ENCODE measurements at regions not wholly inside any gene's neighbourhood (a gene's known extent, or its start where the extent isn't known, plus 50 kb on each side); places are given as distances from the start of the nearest gene placed in this dataset.
A peak's percentile ranks its signal among the peaks of the same experiment; 100 is the strongest.
"Not testable (repeated sequence)": the region's sequence is repeated elsewhere in the genome, so short reads cannot be mapped to it uniquely, and the experiment has no call there.

DNA sequence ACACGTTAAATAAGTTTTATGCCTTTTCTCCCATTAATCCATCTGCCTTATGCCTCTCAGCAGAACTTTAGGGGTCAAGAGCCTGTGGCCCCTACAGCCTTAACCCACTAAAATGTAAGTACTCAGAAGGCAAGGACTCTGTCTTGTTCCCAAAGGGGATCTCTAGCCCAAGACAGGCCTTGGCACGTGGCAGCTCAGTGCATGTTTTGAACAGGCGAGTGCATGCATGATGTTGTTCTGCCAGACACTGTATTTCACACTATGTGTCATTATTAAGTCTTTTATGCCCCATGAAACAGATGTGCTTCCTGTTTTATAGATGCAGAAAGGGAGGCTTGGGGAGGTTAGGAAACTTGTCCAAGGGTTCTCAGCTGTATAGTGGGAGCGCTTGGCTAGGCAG is 102.8 kb downstream of the ETS2 start:
- DNase-seq = no peak

DNA sequence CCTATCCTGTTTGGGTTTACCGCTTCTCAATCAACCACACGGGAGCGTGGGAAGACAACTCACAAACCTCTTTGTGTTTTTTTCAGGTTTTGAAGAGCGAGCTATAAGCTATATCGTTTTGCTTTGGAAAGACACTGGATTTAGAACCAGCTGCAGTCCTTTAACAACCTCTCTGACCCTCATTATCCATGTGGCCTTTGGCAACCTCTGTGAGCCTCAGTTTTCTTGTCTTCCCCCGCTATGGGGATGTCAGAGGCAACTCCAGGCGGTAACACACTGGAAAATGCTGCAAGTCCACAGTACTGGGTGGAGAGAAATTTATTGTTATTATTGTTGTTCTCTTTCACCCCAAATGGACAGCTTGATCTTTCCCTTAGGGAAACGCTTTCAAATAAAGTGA is 100.0 kb downstream of the ETS2 start:
- DNase-seq = no peak

- DNase-seq = no peak
These were observed 99.6 kb downstream of the ETS2 start for GRCh38 chr21:38905328-38905727.

DNA sequence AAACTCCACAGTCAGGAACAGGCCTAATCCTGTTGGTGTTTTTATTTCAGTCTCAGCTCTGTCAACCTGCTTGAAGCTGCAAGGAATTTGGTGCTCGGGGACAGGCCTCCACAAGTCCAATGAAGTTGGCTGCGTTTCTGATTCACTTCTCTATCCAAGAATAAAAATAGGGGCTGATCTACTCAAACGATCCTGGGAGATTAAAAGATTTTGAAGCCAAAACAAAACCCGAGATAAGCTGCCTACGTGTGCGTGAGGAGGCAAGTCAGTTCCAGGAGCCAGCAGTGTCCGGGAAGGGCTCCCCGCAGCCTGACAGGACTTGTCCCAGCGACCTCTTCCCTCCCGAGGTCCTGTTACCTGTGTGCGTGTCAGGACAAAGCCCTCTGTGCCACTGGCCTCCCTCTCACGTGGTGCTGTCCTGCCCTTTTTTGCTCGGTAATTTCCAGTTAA is 98.0 kb downstream of the ETS2 start:
- DNase-seq = no peak

GRCh38 chr21:38902608-38903445 is 97.1 kb downstream of the ETS2 start:
- DNase-seq = no peak

DNA sequence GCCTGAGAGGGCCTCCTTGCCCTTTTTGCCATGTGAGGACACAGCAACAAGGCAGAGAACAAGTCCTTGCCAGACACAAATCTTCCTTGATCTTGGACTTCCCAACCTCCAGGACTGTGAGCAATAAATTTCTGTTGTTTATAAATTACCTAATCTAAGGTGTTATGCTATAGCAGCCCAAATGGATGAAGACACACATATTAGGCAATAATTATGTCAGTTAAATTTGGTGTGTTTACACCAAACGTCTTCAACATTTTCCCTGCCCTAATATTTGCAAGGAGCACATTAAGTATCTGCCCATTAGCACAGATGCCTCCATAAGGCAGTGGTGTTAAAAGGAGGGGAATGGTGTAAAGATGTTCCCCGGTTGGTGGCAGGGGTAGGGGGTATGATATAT is 94.8 kb downstream of the ETS2 start:
- no peak for DNase-seq

DNA sequence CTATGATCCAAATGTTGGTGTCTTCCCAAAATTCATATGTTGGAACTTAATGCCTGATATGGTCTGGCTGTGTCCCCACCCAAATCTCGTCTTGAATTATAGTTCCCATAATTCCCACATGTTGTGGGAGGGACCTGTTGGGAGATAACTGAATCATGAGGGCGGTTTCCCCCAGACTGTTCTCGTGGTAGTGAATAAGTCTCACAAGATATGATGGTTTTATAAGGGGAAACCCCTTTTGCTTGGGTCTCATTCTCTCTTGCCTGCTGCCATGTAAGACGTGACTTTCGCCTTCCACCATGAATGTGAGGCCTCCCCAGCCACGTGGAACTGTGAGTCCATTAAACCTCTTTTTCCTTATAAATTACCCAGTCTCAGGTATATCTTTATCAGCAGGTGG is 94.3 kb downstream of the ETS2 start:
- not testable (repeated sequence) for DNase-seq

DNA sequence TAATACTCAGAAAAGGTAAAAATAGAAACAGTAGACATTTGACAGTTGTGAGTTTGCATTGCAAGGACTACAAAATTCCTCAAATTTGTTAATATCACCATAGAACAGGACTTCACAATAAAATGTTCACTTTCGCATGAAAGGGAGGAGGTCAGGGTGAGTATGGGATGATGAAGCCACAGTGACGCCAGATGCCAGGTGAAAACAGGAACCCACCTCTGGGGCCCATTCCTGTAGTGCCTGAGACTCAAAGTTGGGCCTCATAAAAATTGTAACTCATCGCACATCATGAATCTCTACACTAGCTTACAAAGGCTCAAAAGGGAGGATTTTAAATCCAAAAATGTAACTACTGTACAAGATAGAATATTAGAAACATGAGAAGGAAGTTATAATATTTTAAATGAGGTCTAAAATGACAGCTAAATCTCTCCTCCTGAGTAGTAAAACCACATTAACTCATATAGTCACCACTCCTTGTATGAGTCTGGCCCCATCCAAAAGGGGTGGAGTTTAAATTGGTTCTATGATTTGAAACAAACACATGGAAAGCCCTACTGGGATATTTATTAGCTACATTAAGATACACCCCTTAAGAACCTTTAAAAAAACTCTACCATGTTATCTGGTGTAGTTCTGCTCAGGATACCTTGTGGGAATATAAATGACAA is 93.7 kb downstream of the ETS2 start:
- DNase-seq = no peak

- peak; percentile 85 for DNase-seq
These were observed 92.8 kb downstream of the ETS2 start for GRCh38 chr21:38898422-38899096.

- no peak for DNase-seq
These were observed 92.0 kb downstream of the ETS2 start for GRCh38 chr21:38897532-38898421.

DNA sequence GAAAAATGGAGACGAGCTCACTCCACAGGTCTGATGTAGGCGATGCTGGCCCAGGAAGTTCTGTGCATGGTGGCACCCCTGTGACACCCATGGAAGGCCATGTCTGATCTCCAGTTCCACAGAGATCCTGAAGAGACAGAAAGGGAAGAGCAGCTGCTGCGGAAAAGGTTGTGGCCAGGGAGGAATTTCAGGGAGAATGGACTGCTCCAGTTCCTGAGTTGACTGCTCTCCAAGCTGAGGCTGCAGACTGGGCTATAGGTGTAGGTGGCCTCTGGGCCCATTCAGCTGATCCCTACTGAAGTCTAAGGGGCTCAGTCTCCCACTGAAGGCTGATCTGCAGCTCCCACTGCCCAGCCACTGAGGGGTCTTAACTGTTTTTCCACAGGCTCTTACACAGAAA is 89.2 kb downstream of the ETS2 start:
- DNase-seq = no peak

DNA sequence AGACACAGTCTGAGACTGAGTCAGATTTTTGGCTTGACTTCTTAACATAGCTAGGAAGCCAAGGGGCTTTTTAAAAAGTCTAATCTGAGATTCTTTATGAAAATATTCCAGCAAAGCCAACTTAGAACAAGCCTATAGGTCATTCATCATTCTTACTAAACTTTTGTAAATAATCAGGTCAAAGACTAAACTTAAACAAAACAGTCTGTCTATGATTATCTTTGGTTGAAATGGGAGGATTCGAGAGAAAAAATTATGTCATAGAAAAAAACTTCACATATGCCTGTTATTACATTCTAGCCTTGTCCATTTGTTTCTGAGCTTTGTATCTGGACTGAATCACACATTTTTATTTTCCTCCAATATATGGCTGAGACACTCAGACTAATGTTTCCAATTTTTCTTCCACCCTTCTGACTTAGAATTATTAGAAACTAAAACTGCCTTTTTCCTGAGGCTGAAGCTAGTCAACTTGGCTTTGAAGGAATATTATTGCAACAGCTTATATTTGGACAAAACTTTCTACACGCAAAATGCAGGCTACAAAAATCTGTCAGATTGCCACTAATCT is 83.3 kb downstream of the ETS2 start:
- no peak for DNase-seq

- no peak for DNase-seq
These were observed 82.0 kb downstream of the ETS2 start for GRCh38 chr21:38887749-38888148.

- no peak for DNase-seq
These were observed 81.4 kb downstream of the ETS2 start for GRCh38 chr21:38887062-38887686.

DNA sequence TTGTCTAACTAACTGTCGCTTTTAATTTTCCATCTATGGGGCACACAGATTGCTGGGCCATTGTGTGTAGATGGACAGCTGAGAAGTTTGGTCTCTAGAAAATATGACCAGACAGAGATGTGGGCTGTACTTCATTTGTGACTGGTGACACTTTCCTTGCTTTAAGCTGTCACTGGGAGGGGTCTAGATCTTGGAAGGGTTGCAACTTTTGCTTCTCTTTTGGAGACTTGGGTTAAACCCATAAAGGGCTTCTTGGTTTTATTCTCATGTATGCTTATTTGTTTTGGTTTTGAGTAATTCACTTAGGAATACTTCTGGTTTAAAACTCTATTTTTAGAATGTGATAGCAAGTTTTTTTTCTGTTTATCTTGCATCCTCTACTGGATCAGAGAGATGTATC is 80.2 kb downstream of the ETS2 start:
- no peak for DNase-seq

- DNase-seq = no peak
These were observed 78.7 kb downstream of the ETS2 start for GRCh38 chr21:38884440-38884839.

- DNase-seq = no peak
These were observed 77.4 kb downstream of the ETS2 start for GRCh38 chr21:38883142-38883541.

- no peak for DNase-seq
These were observed 75.4 kb downstream of the ETS2 start for GRCh38 chr21:38881131-38881530.

DNA sequence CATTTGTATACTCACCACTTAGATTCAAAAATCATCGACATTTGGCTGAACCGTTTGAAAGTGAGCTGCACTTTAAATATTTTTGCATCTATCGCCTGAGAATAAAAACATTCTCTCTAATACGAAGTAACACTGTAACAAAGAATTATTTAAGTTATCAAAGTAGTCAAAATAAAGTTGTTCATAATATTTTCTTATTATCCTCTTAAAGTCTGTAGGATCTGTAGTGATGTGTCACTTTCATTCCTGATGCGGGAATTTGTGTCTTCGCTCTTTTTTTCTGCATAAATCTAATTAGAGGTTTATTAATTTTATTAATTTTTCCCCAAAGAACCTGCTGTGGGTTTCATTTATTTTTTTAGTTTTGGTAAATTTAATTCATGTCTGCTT is 74.8 kb downstream of the ETS2 start:
- no peak for DNase-seq

GRCh38 chr21:38879912-38880576 is 74.3 kb downstream of the ETS2 start:
- DNase-seq = peak; percentile 80
